Spleen (tissue), 11 donors: ENCODE measurements at regions not wholly inside any gene's neighbourhood (a gene's known extent, or its start where the extent isn't known, plus 50 kb on each side); places are given as distances from the start of the nearest gene placed in this dataset.
A peak's percentile ranks its signal among the peaks of the same experiment; 100 is the strongest.
"Not testable (repeated sequence)": the region's sequence is repeated elsewhere in the genome, so short reads cannot be mapped to it uniquely, and the experiment has no call there.

Experiments
- DNase-seq: peaks from one replicate; pipeline ENCODE4 v3.0.0-alpha.2; 2020
- H3K27ac ChIP-seq, 8 donors: fragments of 200-600 bp; sonication (generic) in 7 of 8; 1 replicate in 4 of 8; 2 replicates in 4 of 8; pipeline versions ENCODE4 v1.5.0 to v1.8.0; 2016 to 2021; ENCODE audit warnings: inconsistent platforms in 4 of 8, mild to moderate bottlenecking in 4 of 8, moderate library complexity in 1 of 8
- H3K27me3 ChIP-seq, 7 donors: fragments of 200-600 bp; sonication (generic) in 6 of 7; replicated peaks in 1 of 7; 1 replicate in 4 of 7; 2 replicates in 3 of 7; pipeline versions ENCODE4 v1.5.0 to v1.8.0; 2016 to 2021; ENCODE audit warnings: inconsistent platforms in 3 of 7, mild to moderate bottlenecking in 1 of 7
- H3K36me3 ChIP-seq, 6 donors: fragments of 200-600 bp; sonication (generic) in 5 of 6; 1 replicate in 4 of 6; 2 replicates in 2 of 6; pipeline versions ENCODE4 v1.5.0 to v1.8.0; 2016 to 2021; ENCODE audit warnings: inconsistent platforms in 2 of 6
- H3K4me1 ChIP-seq, 6 donors: fragments of 200-600 bp; sonication (generic) in 5 of 6; 1 replicate in 3 of 6; 2 replicates in 3 of 6; pipeline versions ENCODE4 v1.5.0 to v1.8.0; 2016 to 2021; ENCODE audit warnings: inconsistent platforms in 3 of 6
- H3K4me3 ChIP-seq, 8 donors: fragments of 200-600 bp; sonication (generic) in 7 of 8; 1 replicate in 4 of 8; 2 replicates in 4 of 8; pipeline versions ENCODE4 v1.5.0 to v1.8.0; 2016 to 2021; ENCODE audit warnings: inconsistent platforms in 4 of 8, mild to moderate bottlenecking in 4 of 8, moderate library complexity in 2 of 8
- H3K9me3 ChIP-seq, 8 donors: fragments of 200-600 bp; sonication (generic) in 7 of 8; 1 replicate in 4 of 8; 2 replicates in 4 of 8; pipeline versions ENCODE4 v1.5.0 to v1.8.0; 2016 to 2021; ENCODE audit warnings: inconsistent platforms in 4 of 8
- POLR2A ChIP-seq, 3 donors: fragments of 450-650 bp; IDR thresholded peaks; one replicate each; pipeline ENCODE4 v1.5.1; 2017; ENCODE audit warnings: antibody characterized with exemption in 3 of 3, mild to moderate bottlenecking in 1 of 3
- POLR2AphosphoS5 ChIP-seq, 3 donors: sonication (generic); formaldehyde crosslinking; IDR thresholded peaks; one replicate each; pipeline ENCODE4 v1.5.1; 2017; ENCODE audit warnings: antibody characterized with exemption in 3 of 3
- WGBS, 5 donors: extraction: QIAGEN DNeasy Blood & Tissue Kit in 3 of 5; methylation state at CpG; one replicate each; pipeline versions ENCODE4 v1.1.5 to v1.1.7; 2013 to 2018; 5-methylcytosine and 5-hydroxymethylcytosine counted together
- intact Hi-C: fragments of 100-400 bp; cut with DNase I; formaldehyde crosslinking; loops from one replicate; pipeline ENCODE4 v1.15.0; 2023; ENCODE audit warnings: low total_unique reads
- TF ChIP-seq, protein P1 (sequence below), 11 experiments: fragments of 200-600 bp in 7 of 11; fragments of 450-650 bp in 4 of 11; sonication (generic) in 4 of 11; IDR thresholded peaks in 8 of 11; conservative IDR thresholded peaks in 3 of 11; 1 replicate in 7 of 11; 2 replicates in 4 of 11; pipeline versions ENCODE4 v1.4.0 to v1.8.0; 2016 to 2021; ENCODE audit warnings: antibody characterized with exemption in 11 of 11, inconsistent platforms in 4 of 11, mild to moderate bottlenecking in 1 of 11
- donor health status: healthy with polysubstance abuse.
- donor health status: DM: no; HTN: no; CAD: no; lungs with moderate emphysema.
- donor health status: DM: no; HTN: no; CAD: no.
- donor health status: Bipolar disorder and iron deficiency.
- donor health status: healthy.
- donor health status: DM: no; HTN: no; CAD: no.
- donor health status: DM: yes; HTN: yes; CAD: no.

DNA sequence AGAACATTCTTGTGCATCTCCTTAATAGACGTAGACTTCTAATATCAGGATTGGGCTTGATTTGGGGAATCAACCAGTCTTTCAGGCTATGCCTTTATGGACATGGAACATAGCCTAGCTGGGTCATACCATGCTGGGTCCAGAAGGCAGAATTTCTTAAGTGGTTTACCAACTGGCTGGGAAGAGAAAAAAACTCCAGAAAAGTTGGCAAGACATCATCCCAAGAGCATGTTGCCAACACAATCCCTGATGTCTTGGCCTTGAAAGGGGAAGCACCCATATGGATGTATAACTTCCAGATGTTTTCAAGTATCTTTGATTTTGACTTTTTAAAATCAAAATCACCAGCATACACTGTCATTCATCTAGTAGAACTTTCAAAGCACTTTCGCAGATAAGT is 138.0 kb upstream of the FGF13 start:
- no peak overlapping the region for H3K27ac ChIP-seq
- WGBS, 5 donors, result 78 to 87% (median 82%) methylated on average over 2 of the region's 2 CpGs
- intact Hi-C loops, result no loop called here
- H3K4me3 ChIP-seq, result no peak overlapping the region
- H3K27me3 ChIP-seq, result no peaks in the 10 kb centered on the region
- DNase-seq, result no peak
- H3K36me3 ChIP-seq, result no peaks in the 10 kb centered on the region
- H3K9me3 ChIP-seq, result no peaks in the 10 kb centered on the region
- TF ChIP-seq, protein P1, sequence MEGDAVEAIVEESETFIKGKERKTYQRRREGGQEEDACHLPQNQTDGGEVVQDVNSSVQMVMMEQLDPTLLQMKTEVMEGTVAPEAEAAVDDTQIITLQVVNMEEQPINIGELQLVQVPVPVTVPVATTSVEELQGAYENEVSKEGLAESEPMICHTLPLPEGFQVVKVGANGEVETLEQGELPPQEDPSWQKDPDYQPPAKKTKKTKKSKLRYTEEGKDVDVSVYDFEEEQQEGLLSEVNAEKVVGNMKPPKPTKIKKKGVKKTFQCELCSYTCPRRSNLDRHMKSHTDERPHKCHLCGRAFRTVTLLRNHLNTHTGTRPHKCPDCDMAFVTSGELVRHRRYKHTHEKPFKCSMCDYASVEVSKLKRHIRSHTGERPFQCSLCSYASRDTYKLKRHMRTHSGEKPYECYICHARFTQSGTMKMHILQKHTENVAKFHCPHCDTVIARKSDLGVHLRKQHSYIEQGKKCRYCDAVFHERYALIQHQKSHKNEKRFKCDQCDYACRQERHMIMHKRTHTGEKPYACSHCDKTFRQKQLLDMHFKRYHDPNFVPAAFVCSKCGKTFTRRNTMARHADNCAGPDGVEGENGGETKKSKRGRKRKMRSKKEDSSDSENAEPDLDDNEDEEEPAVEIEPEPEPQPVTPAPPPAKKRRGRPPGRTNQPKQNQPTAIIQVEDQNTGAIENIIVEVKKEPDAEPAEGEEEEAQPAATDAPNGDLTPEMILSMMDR (IDR thresholded peaks at IDR 0.05 in 8 of 11, conservative IDR thresholded peaks at IDR 0.05 in 3 of 11), result no peak
- no peak for TF ChIP-seq POLR2A (IDR thresholded peaks at IDR 0.05)
- no peak for TF ChIP-seq POLR2AphosphoS5 (IDR thresholded peaks at IDR 0.05)
- no peaks in the 10 kb centered on the region for H3K4me1 ChIP-seq

DNA sequence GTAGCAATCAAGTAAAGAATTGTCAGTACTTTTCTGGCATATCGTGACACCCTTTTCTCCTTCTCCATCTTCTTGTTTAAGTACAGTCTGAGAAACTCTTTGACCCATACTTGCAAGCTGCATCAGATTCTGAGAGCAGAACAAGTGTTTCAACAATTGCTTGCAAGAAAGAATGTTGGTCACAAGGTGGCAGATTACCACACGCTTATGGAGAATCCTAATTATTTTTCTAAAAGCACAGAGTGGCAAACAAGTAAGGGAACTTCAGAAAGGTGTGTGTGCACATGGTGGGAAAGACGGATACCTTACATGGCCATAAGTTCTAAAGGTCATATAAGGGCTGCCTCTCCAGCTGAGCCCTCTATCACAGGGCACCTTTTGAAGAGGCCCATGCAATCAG is 136.4 kb upstream of the FGF13 start:
- DNase-seq, result no peak
- Histone ChIP-seq H3K27ac (no peak overlapping the region), H3K27me3 (no peaks in the 10 kb centered on the region), H3K4me3 (no peak overlapping the region), H3K36me3 (no peaks in the 10 kb centered on the region), H3K9me3 (no peaks in the 10 kb centered on the region), H3K4me1 (no peaks in the 10 kb centered on the region)
- intact Hi-C loops, result no loop called here
- TF ChIP-seq POLR2A (IDR thresholded peaks at IDR 0.05) (no peak), POLR2AphosphoS5 (IDR thresholded peaks at IDR 0.05) (no peak)
- TF ChIP-seq, protein P1 (IDR thresholded peaks at IDR 0.05 in 8 of 11, conservative IDR thresholded peaks at IDR 0.05 in 3 of 11), result peak in 2 of 11 experiments; percentile 6 to 18
- 56 to 68% (median 64%) methylated on average over 2 to 3 of the region's 3 CpGs for WGBS, 5 donors

DNA sequence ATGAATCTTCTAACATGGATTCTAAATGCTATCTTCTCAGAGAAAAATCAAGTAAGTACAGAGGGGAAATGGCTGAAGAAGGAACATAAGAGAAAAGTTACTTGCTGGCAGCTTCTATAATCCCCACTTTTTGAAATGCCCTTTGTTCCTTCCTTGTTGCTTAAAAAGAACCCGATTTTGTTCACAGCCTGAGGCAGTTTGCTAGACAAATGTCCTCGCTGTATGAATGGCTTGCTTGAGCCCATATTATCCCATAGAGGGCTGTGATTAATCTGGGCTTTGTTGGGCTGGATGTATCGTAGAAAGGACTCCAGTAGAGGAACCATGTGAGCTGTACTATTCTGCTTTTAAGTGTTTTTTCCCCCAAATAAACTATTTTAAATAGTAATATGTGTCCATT is 134.3 kb upstream of the FGF13 start:
- Histone ChIP-seq H3K4me3 (no peak overlapping the region), H3K36me3 (no peaks in the 10 kb centered on the region), H3K27me3 (no peaks in the 10 kb centered on the region), H3K27ac (no peak overlapping the region), H3K9me3 (no peaks in the 10 kb centered on the region), H3K4me1 (no peaks in the 10 kb centered on the region)
- no peak for TF ChIP-seq POLR2AphosphoS5 (IDR thresholded peaks at IDR 0.05)
- no peak for TF ChIP-seq POLR2A (IDR thresholded peaks at IDR 0.05)
- TF ChIP-seq, protein P1 (IDR thresholded peaks at IDR 0.05 in 8 of 11, conservative IDR thresholded peaks at IDR 0.05 in 3 of 11), result no peak
- no peak for DNase-seq
- WGBS, 5 donors, result 48 to 88% (median 76%) methylated on average over 3 of the region's 3 CpGs
- intact Hi-C loops, result no loop called here

DNA sequence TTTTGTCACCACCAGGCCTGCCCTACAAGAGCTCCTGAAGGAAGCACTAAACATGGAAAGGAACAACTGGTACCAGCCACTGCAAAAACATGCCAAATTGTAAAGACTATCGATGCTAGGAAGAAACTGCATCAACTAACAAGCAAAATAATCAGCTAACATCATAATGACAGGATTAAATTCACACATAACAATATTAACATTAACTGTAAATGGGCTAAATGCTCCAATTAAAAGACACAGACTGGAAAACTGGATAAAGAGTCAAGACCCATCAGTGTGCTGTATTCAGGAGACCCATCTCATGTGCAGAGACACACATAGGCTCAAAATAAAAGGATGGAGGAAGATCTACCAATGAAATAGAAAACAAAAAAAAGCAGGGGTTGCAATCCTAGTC is 95.9 kb upstream of the FGF13 start:
- Histone ChIP-seq H3K9me3 (peaks cover 0 to 20% (median 0%) of the 10 kb centered on the region in 8 donors), H3K27me3 (peaks cover 0 to 10% (median 0%) of the 10 kb centered on the region in 7 donors)
- H3K4me3 ChIP-seq, H3K27ac ChIP-seq, DNase-seq, intact Hi-C loops, H3K4me1 ChIP-seq, H3K36me3 ChIP-seq: not testable (repeated sequence)
- 71 to 86% (median 83%) methylated on average over 1 of the region's 1 CpG for WGBS, 5 donors

DNA sequence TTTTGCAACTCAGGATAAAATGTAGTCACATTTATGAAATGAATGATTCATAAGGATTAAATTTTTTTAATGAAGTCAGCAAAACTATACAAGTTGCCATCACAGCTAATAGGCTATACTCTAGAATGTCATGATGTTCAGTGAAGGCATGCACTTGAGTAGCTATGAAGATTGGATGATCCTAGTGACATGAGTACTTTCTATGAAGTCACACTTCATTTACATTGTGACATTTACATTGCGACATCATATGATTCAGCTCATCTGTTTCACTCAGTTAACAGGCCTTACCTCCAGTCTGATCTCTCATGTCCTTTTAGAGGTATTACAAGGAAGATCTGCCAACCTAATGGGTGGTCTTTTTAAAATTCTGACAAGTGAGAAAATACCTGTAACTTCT is 82.7 kb upstream of the FGF13 start:
- Histone ChIP-seq H3K4me1 (no peaks in the 10 kb centered on the region), H3K9me3 (peaks cover 0 to 6% (median 0%) of the 10 kb centered on the region in 8 donors), H3K27ac (no peak overlapping the region), H3K27me3 (no peaks in the 10 kb centered on the region), H3K4me3 (no peak overlapping the region), H3K36me3 (no peaks in the 10 kb centered on the region)
- 80 to 100% (median 87%) methylated on average over 1 of the region's 1 CpG for WGBS, 5 donors
- no peak for DNase-seq
- intact Hi-C loops, result no loop called here
- TF ChIP-seq POLR2AphosphoS5 (IDR thresholded peaks at IDR 0.05), result no peak
- TF ChIP-seq, protein P1 (IDR thresholded peaks at IDR 0.05 in 8 of 11, conservative IDR thresholded peaks at IDR 0.05 in 3 of 11), result no peak
- TF ChIP-seq POLR2A (IDR thresholded peaks at IDR 0.05), result no peak
